Progenitor cell of endocrine pancreas (in vitro differentiated cells): ENCODE measurements at regions not wholly inside any gene's neighbourhood (a gene's known extent, or its start where the extent isn't known, plus 50 kb on each side); places are given as distances from the start of the nearest gene placed in this dataset.

Source experiments
- DNase-seq: peaks from one replicate; pipeline ENCODE4 v3.0.0; 2021; ENCODE audit warnings: low spot score; ENCODE audit not compliant: unreplicated experiment
- H3K27ac Mint-ChIP-seq: 2 replicates; pipeline ENCODE4 v1.8.0; 2021; ENCODE audit warnings: mild to moderate bottlenecking, moderate library complexity, mixed read lengths
- H3K27me3 Mint-ChIP-seq: 2 replicates; pipeline ENCODE4 v1.8.0; 2021; ENCODE audit warnings: mixed read lengths
- H3K36me3 Mint-ChIP-seq: 2 replicates; pipeline ENCODE4 v1.8.0; 2022; ENCODE audit warnings: mixed read lengths; ENCODE audit not compliant: insufficient read depth
- H3K4me1 Mint-ChIP-seq: 2 replicates; pipeline ENCODE4 v1.8.0; 2021; ENCODE audit warnings: low read depth, mixed read lengths
- H3K4me3 Mint-ChIP-seq: 2 replicates; pipeline ENCODE4 v1.8.0; 2021; ENCODE audit warnings: low read depth, mild to moderate bottlenecking, moderate library complexity, mixed read lengths
- H3K9me3 Mint-ChIP-seq: 2 replicates; pipeline ENCODE4 v1.8.0; 2021; ENCODE audit warnings: low read depth, mixed read lengths
- CTCF ChIP-seq: fragments of 200-600 bp; sonication (generic); IDR thresholded peaks from one replicate; pipeline ENCODE4 v1.5.0; 2021; ENCODE audit warnings: antibody characterized with exemption, mild to moderate bottlenecking; ENCODE audit not compliant: unreplicated experiment

GRCh38 chrX:128870361-128870760 is 652.9 kb downstream of the SMARCA1 start:
- Mint-ChIP-seq H3K27ac (no peak overlapping the region), H3K27me3 (no peaks in the 10 kb centered on the region), H3K9me3 (peaks cover 3% of the 10 kb centered on the region), H3K4me1 (no peaks in the 10 kb centered on the region), H3K4me3 (no peak overlapping the region), H3K36me3 (no peaks in the 10 kb centered on the region)
- no peak for TF ChIP-seq CTCF
- no peak for DNase-seq

- H3K27ac Mint-ChIP-seq = no peak overlapping the region
- H3K4me3 Mint-ChIP-seq = no peak overlapping the region
- peaks cover 2% of the 10 kb centered on the region for H3K4me1 Mint-ChIP-seq
- no peaks in the 10 kb centered on the region for H3K27me3 Mint-ChIP-seq
- H3K9me3 Mint-ChIP-seq = no peaks in the 10 kb centered on the region
- no peak for DNase-seq
- H3K36me3 Mint-ChIP-seq = no peaks in the 10 kb centered on the region
- no peak for TF ChIP-seq CTCF
These were observed 660.7 kb downstream of the SMARCA1 start for GRCh38 chrX:128862557-128862956.

GRCh38 chrX:128848374-128848773 is 674.9 kb downstream of the SMARCA1 start:
- H3K27ac Mint-ChIP-seq = no peak overlapping the region
- no peak overlapping the region for H3K4me3 Mint-ChIP-seq
- no peak for DNase-seq
- H3K4me1 Mint-ChIP-seq = no peaks in the 10 kb centered on the region
- peaks cover 14% of the 10 kb centered on the region for H3K9me3 Mint-ChIP-seq
- no peak for TF ChIP-seq CTCF
- H3K36me3 Mint-ChIP-seq = peaks cover 1% of the 10 kb centered on the region
- no peaks in the 10 kb centered on the region for H3K27me3 Mint-ChIP-seq

- H3K9me3 Mint-ChIP-seq = peaks cover 16% of the 10 kb centered on the region
- no peak overlapping the region for H3K27ac Mint-ChIP-seq
- no peak for TF ChIP-seq CTCF
- H3K36me3 Mint-ChIP-seq = no peaks in the 10 kb centered on the region
- H3K27me3 Mint-ChIP-seq = no peaks in the 10 kb centered on the region
- no peak overlapping the region for H3K4me3 Mint-ChIP-seq
- no peak for DNase-seq
- no peaks in the 10 kb centered on the region for H3K4me1 Mint-ChIP-seq
These were observed 676.9 kb downstream of the SMARCA1 start for GRCh38 chrX:128846385-128846784.

GRCh38 chrX:128818690-128819089 is 704.6 kb downstream of the SMARCA1 start:
- Mint-ChIP-seq H3K27ac (no peak overlapping the region), H3K27me3 (no peaks in the 10 kb centered on the region), H3K4me1 (no peaks in the 10 kb centered on the region), H3K36me3 (no peaks in the 10 kb centered on the region), H3K4me3 (no peak overlapping the region), H3K9me3 (peaks cover 7% of the 10 kb centered on the region)
- no peak for TF ChIP-seq CTCF
- no peak for DNase-seq
